ENCODE measurements at regions not wholly inside any gene's neighbourhood (a gene's known extent, or its start where the extent isn't known, plus 50 kb on each side); places are given as distances from the start of the nearest gene placed in this dataset.

- TF ChIP-seq CTCF (IDR thresholded peaks at IDR 0.05) (no peak), POLR2A (IDR thresholded peaks at IDR 0.05) (no peak)
Observed at GRCh38 chr15:79522656-79523055, 90.5 kb downstream of the MINAR1 start.
